GM12872 (cell line): ENCODE measurements at regions not wholly inside any gene's neighbourhood (a gene's known extent, or its start where the extent isn't known, plus 50 kb on each side); places are given as distances from the start of the nearest gene placed in this dataset.

Experiments used
- TF ChIP-seq, protein P1 (sequence below): IDR thresholded peaks from 3 replicates; pipeline ENCODE4 v1.5.1; 2011; ENCODE audit warnings: low read depth, mild to moderate bottlenecking, low read length, moderate library complexity; ENCODE audit not compliant: insufficient read depth

- TF ChIP-seq, protein P1, sequence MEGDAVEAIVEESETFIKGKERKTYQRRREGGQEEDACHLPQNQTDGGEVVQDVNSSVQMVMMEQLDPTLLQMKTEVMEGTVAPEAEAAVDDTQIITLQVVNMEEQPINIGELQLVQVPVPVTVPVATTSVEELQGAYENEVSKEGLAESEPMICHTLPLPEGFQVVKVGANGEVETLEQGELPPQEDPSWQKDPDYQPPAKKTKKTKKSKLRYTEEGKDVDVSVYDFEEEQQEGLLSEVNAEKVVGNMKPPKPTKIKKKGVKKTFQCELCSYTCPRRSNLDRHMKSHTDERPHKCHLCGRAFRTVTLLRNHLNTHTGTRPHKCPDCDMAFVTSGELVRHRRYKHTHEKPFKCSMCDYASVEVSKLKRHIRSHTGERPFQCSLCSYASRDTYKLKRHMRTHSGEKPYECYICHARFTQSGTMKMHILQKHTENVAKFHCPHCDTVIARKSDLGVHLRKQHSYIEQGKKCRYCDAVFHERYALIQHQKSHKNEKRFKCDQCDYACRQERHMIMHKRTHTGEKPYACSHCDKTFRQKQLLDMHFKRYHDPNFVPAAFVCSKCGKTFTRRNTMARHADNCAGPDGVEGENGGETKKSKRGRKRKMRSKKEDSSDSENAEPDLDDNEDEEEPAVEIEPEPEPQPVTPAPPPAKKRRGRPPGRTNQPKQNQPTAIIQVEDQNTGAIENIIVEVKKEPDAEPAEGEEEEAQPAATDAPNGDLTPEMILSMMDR = no peak
Measured at GRCh38 chr17:45581860-45582259, 91.3 kb upstream of the PLEKHM1 start.

DNA sequence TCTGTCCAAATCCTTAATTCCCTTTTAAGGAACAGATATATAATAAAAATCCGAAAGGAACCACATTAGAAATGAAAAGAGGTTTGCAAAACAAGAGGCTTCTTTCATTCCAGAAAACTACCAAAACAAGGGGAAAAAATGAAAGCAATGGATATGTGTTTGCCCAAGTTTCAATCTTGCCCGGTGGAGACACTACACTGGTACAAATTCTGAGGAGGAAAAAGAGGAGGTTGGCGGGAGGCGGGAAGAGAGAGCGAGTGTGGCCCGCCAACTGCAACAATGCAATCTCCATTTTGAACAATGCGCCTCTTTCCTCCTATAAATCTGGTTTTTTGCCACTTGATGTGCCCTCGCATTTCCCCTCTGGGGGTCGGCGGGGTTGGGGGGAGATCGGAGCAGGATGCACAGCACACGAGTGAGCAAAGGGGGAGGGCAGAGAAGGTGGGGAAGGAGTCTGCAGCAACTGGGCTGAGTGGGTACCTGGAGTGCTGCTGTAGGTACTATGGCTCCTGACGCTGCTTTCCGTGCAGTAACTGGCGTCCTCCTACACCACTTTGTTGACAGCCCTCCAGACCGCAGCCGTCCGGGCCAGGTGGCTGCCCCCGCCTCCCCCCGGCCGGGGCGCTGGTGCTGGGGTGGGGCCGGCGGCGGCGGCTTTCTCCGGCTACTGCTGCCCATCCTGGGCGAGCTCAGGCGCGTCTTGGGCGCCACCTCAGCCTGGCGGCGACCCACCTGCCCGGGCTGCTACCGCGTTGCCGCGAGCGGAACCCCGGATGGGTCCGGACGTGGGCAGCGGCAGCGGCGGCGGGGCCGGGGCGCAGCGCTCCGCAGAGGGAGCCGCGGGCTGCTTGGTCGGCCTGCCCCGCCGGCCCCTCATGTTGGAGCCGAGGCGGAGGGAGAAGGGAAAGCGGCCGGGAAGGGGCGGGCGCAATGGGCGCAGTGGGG, 93.8 kb upstream of the PLEKHM1 start:
- TF ChIP-seq, protein P1 = no peak

DNA sequence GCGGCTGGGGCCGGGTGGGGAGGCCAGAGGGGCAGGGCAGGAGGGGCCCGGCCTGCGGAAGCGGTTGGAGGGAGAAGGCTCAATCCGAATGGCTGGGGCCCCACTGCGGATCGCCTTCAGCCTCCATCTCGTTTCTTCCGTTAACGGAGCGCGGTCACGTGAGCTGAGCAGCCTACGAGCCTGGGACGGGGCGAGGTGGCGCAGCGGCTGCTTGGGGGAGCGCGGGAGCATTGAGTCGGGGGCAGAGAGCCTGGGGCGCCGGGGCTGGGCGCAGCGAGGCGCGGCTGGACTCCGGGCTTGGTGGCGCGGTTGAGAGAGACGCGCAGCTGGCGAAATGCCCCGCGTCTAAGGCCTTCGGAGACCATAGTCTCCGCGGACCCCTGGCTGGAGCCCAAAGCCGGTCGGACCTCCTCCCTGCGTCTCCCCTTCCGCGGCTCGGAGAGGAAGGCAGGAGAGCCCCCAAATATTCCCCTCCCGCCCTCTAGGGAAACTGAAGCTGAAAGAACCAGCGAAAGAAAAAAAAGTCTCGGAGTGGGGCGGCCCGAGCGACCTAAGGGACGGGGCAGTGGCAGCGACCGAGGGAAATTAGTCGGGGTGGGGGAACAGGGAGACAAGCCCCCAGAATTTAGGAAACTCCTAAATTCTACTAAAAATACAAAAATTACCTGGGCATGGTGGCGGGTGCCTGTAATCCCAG, 94.7 kb upstream of the PLEKHM1 start:
- TF ChIP-seq, protein P1 = peak; percentile 47; the same call in 2 of the 3 replicates

DNA sequence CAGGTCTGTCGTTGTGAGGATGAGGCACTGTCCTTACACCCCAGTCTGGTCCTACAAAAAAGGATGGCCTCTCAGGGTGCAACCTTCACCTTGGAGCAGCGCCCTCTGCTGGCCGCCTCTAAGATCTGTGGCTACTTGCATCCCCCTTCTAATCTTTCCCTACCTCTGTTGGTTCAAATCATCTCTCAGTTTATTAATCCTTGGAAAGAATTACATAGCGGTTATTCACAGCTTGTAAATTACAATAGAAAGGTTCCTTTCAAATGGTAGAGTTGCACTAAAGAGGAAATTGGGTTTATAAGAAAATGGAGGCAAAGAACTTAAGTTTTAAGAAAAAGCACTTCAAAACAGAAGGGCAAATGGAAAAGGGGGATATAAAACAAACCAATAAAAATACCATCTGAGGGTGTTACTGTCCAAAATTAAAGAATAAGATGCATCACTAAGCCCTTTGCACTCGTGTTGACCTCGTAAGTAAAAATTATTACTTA, 102.0 kb upstream of the PLEKHM1 start:
- TF ChIP-seq, protein P1 = peak; percentile 68

- TF ChIP-seq, protein P1 = no peak
Measured at GRCh38 chr17:45628019-45628418, 137.5 kb upstream of the PLEKHM1 start.

- TF ChIP-seq, protein P1 = no peak
Measured at GRCh38 chr17:45631941-45632340, 141.4 kb upstream of the PLEKHM1 start.

DNA sequence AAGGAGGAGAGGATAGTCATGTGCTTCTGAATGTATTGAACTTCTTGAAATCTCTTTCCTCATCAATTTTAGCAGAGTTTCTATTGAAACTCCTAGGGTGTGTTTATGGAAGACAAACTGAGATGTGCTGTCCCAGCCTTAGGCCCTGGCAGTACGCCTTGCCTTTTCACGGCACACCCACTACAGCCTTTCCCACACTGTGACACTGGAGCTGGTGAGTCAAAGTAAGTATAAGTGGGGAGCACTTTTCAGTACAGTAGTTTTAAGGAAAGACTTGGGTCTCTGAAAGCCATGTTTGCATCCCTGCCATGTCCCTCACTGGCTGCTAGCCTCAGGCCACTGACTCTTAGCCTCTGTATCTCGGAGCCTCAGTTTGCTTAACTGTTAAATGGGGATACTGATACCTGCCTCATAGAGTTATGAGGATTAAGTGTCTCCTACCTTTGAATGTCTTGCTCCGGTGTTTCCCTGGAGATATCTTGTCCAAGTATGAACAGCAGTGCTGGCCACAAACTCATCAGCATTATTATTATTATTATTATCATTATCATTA, 144.7 kb upstream of the CRHR1 start:
- TF ChIP-seq, protein P1 = no peak
